Panc1 (cell line): ENCODE measurements at regions not wholly inside any gene's neighbourhood (a gene's known extent, or its start where the extent isn't known, plus 50 kb on each side); places are given as distances from the start of the nearest gene placed in this dataset.

Experiments
- ATAC-seq: fragments of 200-7000 bp; cut with Tn5 transposase; 2 replicates; pipeline ENCODE4 v1.9.1; 2020; ENCODE audit warnings: mild to moderate bottlenecking, moderate library complexity
- BruUV-seq: library from RNA; stranded (reverse); fragments of 400-500 nt; replicated peaks from 2 replicates; lab custom pipeline; 2021; lab: Mats Ljungman, UMichigan
- CTCF ChIA-PET: fragments of 300-600 bp; sonication (Branson Sonifier 250); formaldehyde crosslinking; loops from one replicate; lab custom pipeline; 2022; ENCODE audit warnings: antibody characterized with exemption; lab: Charles Lee
- POLR2A ChIA-PET: fragments of 300-600 bp; sonication (Branson Sonifier 250); formaldehyde crosslinking; loops from one replicate; lab custom pipeline; 2022; ENCODE audit warnings: antibody characterized with exemption; lab: Charles Lee
- DNase-seq: peaks from one replicate; pipeline ENCODE4 v3.0.0-alpha.2; 2010; ENCODE audit warnings: low read depth, low spot score
- H3K27ac ChIP-seq: 2 replicates; pipeline ENCODE4 v1.5.1; 2011; ENCODE audit warnings: mild to moderate bottlenecking, low read length, inconsistent platforms
- H3K27me3 ChIP-seq: fragments of 200-500 bp; sonication (Bioruptor generic); 2 replicates; pipeline ENCODE4 v1.6.0; 2014; ENCODE audit warnings: low read length, inconsistent platforms; ENCODE audit not compliant: control insufficient read depth, insufficient read depth
- H3K36me3 ChIP-seq: fragments of 200-500 bp; sonication (Bioruptor generic); 2 replicates; pipeline ENCODE4 v1.5.1; 2014; ENCODE audit warnings: inconsistent platforms, mild to moderate bottlenecking, low read length, moderate library complexity; ENCODE audit not compliant: control insufficient read depth, insufficient read depth
- H3K4me1 ChIP-seq: 2 replicates; pipeline ENCODE4 v1.5.1; 2011; ENCODE audit warnings: inconsistent platforms, mild to moderate bottlenecking, low read length, moderate library complexity; ENCODE audit not compliant: control insufficient read depth, insufficient read depth
- H3K4me3 ChIP-seq, 2 experiments: 2 replicates each; pipeline ENCODE4 v1.5.1; 2011 to 2012; ENCODE audit warnings: low read depth in 2 of 2, low read length in 2 of 2, mild to moderate bottlenecking in 2 of 2, inconsistent platforms in 1 of 2, moderate library complexity in 1 of 2
- H3K9me3 ChIP-seq: fragments of 200-500 bp; sonication (Bioruptor generic); 2 replicates; pipeline ENCODE4 v1.5.1; 2014; ENCODE audit warnings: low read depth, mild to moderate bottlenecking, inconsistent platforms, low read length, moderate library complexity; ENCODE audit not compliant: control insufficient read depth, insufficient read depth
- CTCF ChIP-seq: fragments of 450-650 bp; IDR thresholded peaks from 2 replicates; pipeline ENCODE4 v1.5.1; 2017; ENCODE audit warnings: mild to moderate bottlenecking
- POLR2AphosphoS5 ChIP-seq: IDR thresholded peaks from 2 replicates; pipeline ENCODE4 v1.6.1; 2012; ENCODE audit warnings: mild to moderate bottlenecking, low read depth, low read length, moderate library complexity
- REST ChIP-seq, 2 experiments: IDR thresholded peaks; 2 replicates each; pipeline ENCODE4 v1.6.1; 2011 to 2012; ENCODE audit warnings: low read depth in 2 of 2, control low read depth in 1 of 2, low read length in 1 of 2, mild to moderate bottlenecking in 1 of 2, moderate library complexity in 1 of 2; ENCODE audit not compliant: insufficient read depth in 1 of 2
- SIN3A ChIP-seq: IDR thresholded peaks from 2 replicates; pipeline ENCODE4 v1.6.1; 2012; ENCODE audit warnings: low read depth, mild to moderate bottlenecking, low read length, moderate library complexity, borderline replicate concordance; ENCODE audit not compliant: insufficient read depth
- TCF7L2 ChIP-seq: IDR thresholded peaks from 2 replicates; pipeline ENCODE4 v1.6.1; 2011; ENCODE audit warnings: mild to moderate bottlenecking, low read depth, low read length, inconsistent platforms
- in situ Hi-C: cut with HindIII; loops from 2 replicates; pipeline ENCODE4 v1.10.0; 2016; ENCODE audit warnings: low sequenced_read_pairs, low pct_unique_long_range_greater_than_20kb
- intact Hi-C: fragments of 100-400 bp; cut with micrococcal nuclease; formaldehyde crosslinking; loops from one replicate; pipeline ENCODE4 v1.10.0; 2022; ENCODE audit not compliant: unreplicated experiment

DNA sequence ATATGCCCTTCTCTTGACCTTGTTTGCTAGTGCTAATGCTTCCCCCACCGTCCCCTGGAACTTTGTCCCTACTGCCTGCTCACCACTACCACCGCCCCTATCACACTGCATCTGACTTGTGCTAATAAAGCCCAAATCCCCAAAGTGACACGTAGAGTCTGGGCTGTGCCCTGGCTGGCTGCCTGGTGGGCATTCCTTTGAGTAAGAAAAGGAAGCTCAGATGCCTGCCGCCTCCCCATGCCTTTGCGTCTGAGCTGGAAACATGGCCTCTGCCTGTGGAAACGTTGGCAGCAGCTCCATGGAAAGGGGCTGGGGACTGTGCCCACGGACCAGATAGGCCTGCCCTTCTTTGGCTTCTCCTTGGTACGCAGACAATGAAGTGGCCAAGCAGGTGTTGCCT lies 138.3 kb downstream of the CYP26A1 start:
- TF ChIP-seq CTCF (no peak), SIN3A (no peak), POLR2AphosphoS5 (no peak), REST (IDR thresholded peaks at IDR 0.05; ENCODE audit: insufficient read depth in 1 of 2, low read depth in 2 of 2, low read length in 1 of 2) (no peak), TCF7L2 (no peak)
- in situ Hi-C loops, result no loop called here
- Histone ChIP-seq H3K27ac (no peak overlapping the region), H3K36me3 (no peaks in the 10 kb centered on the region), H3K4me1 (no peaks in the 10 kb centered on the region), H3K9me3 (no peaks in the 10 kb centered on the region), H3K27me3 (no peaks in the 10 kb centered on the region; the same call in 1 of the 2 replicates), H3K4me3 (no peak overlapping the region)
- no TSS peak for BruUV-seq
- no peak for DNase-seq
- ChIA-PET POLR2A (interaction anchor here (0.6 kb wide), 1 partner anchor 109 kb away, joined by 12 read pairs; no protein-coding TSS in a partner anchor), CTCF (interaction anchor here (0.5 kb wide), 1 partner anchor 49 kb away, joined by 4 read pairs; no protein-coding TSS in a partner anchor)
- intact Hi-C loops, result no loop called here
- no peak for ATAC-seq

- in situ Hi-C loops (no loop called here), intact Hi-C loops (no loop called here)
- ATAC-seq (no peak), DNase-seq (no peak)
- no peak for TF ChIP-seq TCF7L2
- H3K4me3 ChIP-seq, result no peak overlapping the region
- no peak overlapping the region for H3K27ac ChIP-seq
- BruUV-seq, result no TSS peak
- CTCF ChIA-PET, result no interaction called here
- POLR2A ChIA-PET, result no interaction called here
- no peaks in the 10 kb centered on the region for H3K9me3 ChIP-seq
- no peaks in the 10 kb centered on the region for H3K36me3 ChIP-seq
- no peaks in the 10 kb centered on the region for H3K4me1 ChIP-seq
- no peaks in the 10 kb centered on the region; the same call in 1 of the 2 replicates for H3K27me3 ChIP-seq
Observed at GRCh38 chr10:93215312-93215711, 141.6 kb downstream of the CYP26A1 start.

DNA sequence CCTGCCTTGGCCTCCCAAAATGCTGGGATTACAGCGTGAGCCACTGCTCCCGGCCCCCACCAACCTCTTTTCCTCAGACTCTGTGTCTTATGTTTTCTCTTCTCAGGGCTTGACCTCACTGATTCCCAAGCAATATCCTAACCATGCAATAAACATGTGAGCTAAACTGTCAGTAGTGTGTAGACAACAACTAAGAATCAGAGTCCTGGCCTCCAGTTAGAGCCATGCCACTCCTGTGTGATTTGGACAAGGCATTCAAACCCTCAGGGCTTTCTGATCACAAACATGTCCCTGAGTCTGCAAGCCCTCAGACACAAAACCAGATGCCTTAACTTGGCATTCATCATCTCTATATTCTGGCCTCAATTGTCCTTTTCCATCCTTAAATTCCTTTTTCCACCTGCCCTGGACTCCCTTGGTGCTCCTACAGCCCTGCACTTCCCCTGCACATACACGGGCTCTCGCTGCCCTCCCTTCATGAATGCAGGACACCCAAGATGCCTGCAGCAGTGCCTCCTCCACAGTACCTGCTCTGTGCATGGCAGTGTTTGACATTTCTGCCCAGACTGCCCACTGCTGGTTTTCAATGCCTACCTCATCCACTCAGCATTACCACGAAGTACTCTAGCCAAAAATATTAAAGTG lies 142.8 kb downstream of the CYP26A1 start:
- ATAC-seq (no peak), DNase-seq (no peak)
- TF ChIP-seq SIN3A, result no peak
- TF ChIP-seq CTCF, result no peak
- no peak for TF ChIP-seq POLR2AphosphoS5
- TF ChIP-seq TCF7L2, result no peak
- TF ChIP-seq REST (IDR thresholded peaks at IDR 0.05; ENCODE audit: insufficient read depth in 1 of 2, low read depth in 2 of 2, low read length in 1 of 2), result no peak
- BruUV-seq, result no TSS peak
- in situ Hi-C loops, result no loop called here
- H3K27ac ChIP-seq, result no peak overlapping the region
- no peak overlapping the region for H3K4me3 ChIP-seq
- H3K4me1 ChIP-seq, result no peaks in the 10 kb centered on the region
- H3K27me3 ChIP-seq, result no peaks in the 10 kb centered on the region; the same call in 1 of the 2 replicates
- intact Hi-C loops, result no loop called here
- ChIA-PET CTCF (no interaction called here), POLR2A (no interaction called here)
- H3K9me3 ChIP-seq, result no peaks in the 10 kb centered on the region
- H3K36me3 ChIP-seq, result no peaks in the 10 kb centered on the region
